Mesendoderm (in vitro differentiated cells): ENCODE measurements at regions not wholly inside any gene's neighbourhood (a gene's known extent, or its start where the extent isn't known, plus 50 kb on each side); places are given as distances from the start of the nearest gene placed in this dataset.

Source experiments
- DNase-seq: peaks from one replicate; pipeline ENCODE4 v3.0.0; 2013
- H2AK5ac ChIP-seq: 2 replicates; pipeline ENCODE4 v1.6.1; 2013; ENCODE audit warnings: low read length, inconsistent platforms
- H2BK120ac ChIP-seq: 2 replicates; pipeline ENCODE4 v1.6.1; 2013; ENCODE audit warnings: low read depth, mild to moderate bottlenecking, low read length, moderate library complexity, mixed read lengths
- H2BK15ac ChIP-seq: replicated peaks from 2 replicates; pipeline ENCODE4 v1.6.1; 2013; ENCODE audit warnings: low read depth, mild to moderate bottlenecking, moderate library complexity
- H2BK5ac ChIP-seq: 2 replicates; pipeline ENCODE4 v1.6.1; 2013; ENCODE audit warnings: low read length, inconsistent platforms
- H3K18ac ChIP-seq: 2 replicates; pipeline ENCODE4 v1.6.1; 2013; ENCODE audit warnings: mild to moderate bottlenecking, low read length, mixed read lengths
- H3K23ac ChIP-seq: one replicate; pipeline ENCODE4 v1.6.1; 2013; ENCODE audit warnings: low read length
- H3K27ac ChIP-seq: 2 replicates; pipeline ENCODE4 v1.5.1; 2013; ENCODE audit warnings: low read depth, mild to moderate bottlenecking, inconsistent platforms, low read length, moderate library complexity
- H3K27me3 ChIP-seq: 2 replicates; pipeline ENCODE4 v1.6.1; 2013; ENCODE audit warnings: low read length, control low read depth, mild to moderate bottlenecking, inconsistent platforms; ENCODE audit not compliant: insufficient read depth, poor library complexity
- H3K36me3 ChIP-seq: 2 replicates; pipeline ENCODE4 v1.6.1; 2013; ENCODE audit warnings: low read length, inconsistent platforms; ENCODE audit not compliant: control insufficient read depth, insufficient read depth
- H3K4ac ChIP-seq: one replicate; pipeline ENCODE4 v1.6.1; 2013; ENCODE audit warnings: low read depth, mild to moderate bottlenecking, low read length, moderate library complexity
- H3K4me1 ChIP-seq: 2 replicates; pipeline ENCODE4 v1.6.1; 2013; ENCODE audit warnings: low read depth, low read length, inconsistent platforms; ENCODE audit not compliant: control insufficient read depth
- H3K4me2 ChIP-seq: 2 replicates; pipeline ENCODE4 v1.6.1; 2013; ENCODE audit warnings: low read length
- H3K4me3 ChIP-seq: 2 replicates; pipeline ENCODE4 v1.5.1; 2013; ENCODE audit warnings: mild to moderate bottlenecking, low read length
- H3K56ac ChIP-seq: one replicate; pipeline ENCODE4 v1.6.1; 2013; ENCODE audit warnings: low read length
- H3K79me1 ChIP-seq: 2 replicates; pipeline ENCODE4 v1.6.1; 2013; ENCODE audit warnings: low read length, inconsistent platforms
- H3K79me2 ChIP-seq: 2 replicates; pipeline ENCODE4 v1.6.1; 2013; ENCODE audit warnings: mild to moderate bottlenecking, low read length; ENCODE audit not compliant: control insufficient read depth, insufficient read depth
- H3K9ac ChIP-seq: 2 replicates; pipeline ENCODE4 v1.6.1; 2013; ENCODE audit warnings: low read length, inconsistent platforms
- H4K5ac ChIP-seq: one replicate; pipeline ENCODE4 v1.6.1; 2013; ENCODE audit warnings: low read length
- H4K8ac ChIP-seq: one replicate; pipeline ENCODE4 v1.6.1; 2013; ENCODE audit warnings: low read depth, mild to moderate bottlenecking, control low read depth, low read length, moderate library complexity
- WGBS: extraction: QIAGEN DNeasy Blood & Tissue Kit; methylation state at CpG from one replicate; pipeline ENCODE4 v1.1.7; 2013; ENCODE audit warnings: low lambda C conversion rate, missing lambda C conversion rate; ENCODE audit not compliant: insufficient coverage; ENCODE audit errors: extremely low coverage; 5-methylcytosine and 5-hydroxymethylcytosine counted together

DNA sequence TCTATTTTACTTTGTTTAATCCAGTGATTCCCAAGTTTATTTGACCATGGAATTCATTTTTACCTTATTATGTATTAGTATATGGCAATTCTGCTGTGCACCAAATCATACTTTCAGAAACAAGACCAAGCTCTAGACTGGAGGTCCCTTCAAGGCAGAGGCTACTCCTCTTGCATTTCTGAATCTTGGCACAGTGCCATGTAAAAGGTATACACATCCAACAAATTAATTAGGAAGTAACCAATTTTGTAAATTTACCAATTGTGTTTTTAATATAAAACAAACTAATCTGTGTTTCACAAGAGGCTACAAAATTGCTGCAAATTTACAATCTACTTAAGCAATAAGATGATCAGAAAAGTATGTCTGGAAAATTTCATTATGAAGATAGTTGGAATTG lies 712.2 kb upstream of the HS3ST1 start:
- Histone ChIP-seq H2BK5ac (no peak overlapping the region), H3K79me1 (no peaks in the 10 kb centered on the region), H4K8ac (no peak overlapping the region), H3K18ac (no peak overlapping the region), H4K5ac (no peak overlapping the region), H2AK5ac (no peak overlapping the region), H3K27me3 (no peaks in the 10 kb centered on the region), H3K4me1 (no peaks in the 10 kb centered on the region), H3K56ac (no peak overlapping the region), H3K9ac (no peak overlapping the region), H3K23ac (no peak overlapping the region), H3K79me2 (no peaks in the 10 kb centered on the region), H2BK15ac (no peak overlapping the region), H3K4me2 (no peak overlapping the region), H3K4me3 (no peak overlapping the region), H3K4ac (no peak overlapping the region), H2BK120ac (no peak overlapping the region), H3K36me3 (no peaks in the 10 kb centered on the region), H3K27ac (no peak overlapping the region)
- no peak for DNase-seq

DNA sequence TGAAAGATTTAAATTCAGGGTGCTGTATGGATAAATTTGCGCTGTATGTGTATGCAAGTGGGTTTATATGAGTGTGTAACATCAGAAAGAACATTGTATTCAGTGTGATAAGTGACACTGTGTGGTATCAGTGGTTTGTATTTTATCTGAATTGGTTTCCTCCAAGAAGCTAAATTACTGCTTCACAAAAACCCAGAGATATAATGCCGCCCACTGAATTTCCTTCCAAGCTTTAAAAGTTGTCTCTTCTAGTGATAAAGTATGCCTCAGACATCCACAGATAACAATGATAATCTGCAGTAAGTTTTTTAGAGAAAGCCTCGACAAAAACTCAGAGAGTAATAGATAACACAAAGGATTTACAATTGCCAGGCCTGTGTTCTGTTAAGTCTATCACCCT lies 710.6 kb upstream of the HS3ST1 start:
- Histone ChIP-seq H3K79me2 (no peaks in the 10 kb centered on the region), H3K36me3 (no peaks in the 10 kb centered on the region), H2BK15ac (no peak overlapping the region), H2AK5ac (no peak overlapping the region), H3K23ac (no peak overlapping the region), H4K5ac (no peak overlapping the region), H3K9ac (no peak overlapping the region), H4K8ac (no peak overlapping the region), H3K4me2 (no peak overlapping the region), H3K18ac (no peak overlapping the region), H3K4me3 (no peak overlapping the region), H3K4ac (no peak overlapping the region), H3K56ac (no peak overlapping the region), H2BK120ac (no peak overlapping the region), H3K79me1 (no peaks in the 10 kb centered on the region), H3K4me1 (no peaks in the 10 kb centered on the region), H3K27me3 (no peaks in the 10 kb centered on the region), H2BK5ac (no peak overlapping the region), H3K27ac (no peak overlapping the region)
- WGBS: no CpG with 5 or more reads among the region's 3 CpGs
- peak; percentile 60 for DNase-seq

- Histone ChIP-seq H2BK15ac (no peak overlapping the region), H3K4ac (no peak overlapping the region), H2BK120ac (no peak overlapping the region), H2AK5ac (no peak overlapping the region), H3K4me2 (no peak overlapping the region), H3K18ac (no peak overlapping the region), H3K36me3 (no peaks in the 10 kb centered on the region), H3K79me1 (no peaks in the 10 kb centered on the region), H4K8ac (no peak overlapping the region), H3K79me2 (no peaks in the 10 kb centered on the region), H4K5ac (no peak overlapping the region), H3K56ac (no peak overlapping the region), H3K9ac (no peak overlapping the region), H3K4me1 (no peaks in the 10 kb centered on the region), H3K23ac (no peak overlapping the region), H2BK5ac (peak overlapping the region; percentile 41), H3K4me3 (no peak overlapping the region), H3K27ac (no peak overlapping the region), H3K27me3 (no peaks in the 10 kb centered on the region)
- DNase-seq: no peak
- WGBS: no CpG with 5 or more reads among the region's 1 CpG
Observed at GRCh38 chr4:12138488-12138887, 709.8 kb upstream of the HS3ST1 start.

- no peak overlapping the region for H3K23ac ChIP-seq
- H4K5ac ChIP-seq: no peak overlapping the region
- H3K27me3 ChIP-seq: no peaks in the 10 kb centered on the region
- peak overlapping the region; percentile 36 for H2BK15ac ChIP-seq
- H3K18ac ChIP-seq: no peak overlapping the region
- no peaks in the 10 kb centered on the region for H3K79me2 ChIP-seq
- H3K27ac ChIP-seq: no peak overlapping the region
- H4K8ac ChIP-seq: no peak overlapping the region
- H2AK5ac ChIP-seq: no peak overlapping the region
- H3K4me3 ChIP-seq: no peak overlapping the region
- H3K56ac ChIP-seq: no peak overlapping the region
- WGBS: no CpG with 5 or more reads among the region's 2 CpGs
- H3K4me2 ChIP-seq: no peak overlapping the region
- no peak overlapping the region for H2BK120ac ChIP-seq
- H3K4me1 ChIP-seq: no peaks in the 10 kb centered on the region
- DNase-seq: peak; percentile 13
- no peak overlapping the region for H2BK5ac ChIP-seq
- no peak overlapping the region for H3K9ac ChIP-seq
- no peaks in the 10 kb centered on the region for H3K36me3 ChIP-seq
- no peak overlapping the region for H3K4ac ChIP-seq
- H3K79me1 ChIP-seq: no peaks in the 10 kb centered on the region
Observed at GRCh38 chr4:12137575-12137974, 708.9 kb upstream of the HS3ST1 start.

- Histone ChIP-seq H3K9ac (no peak overlapping the region), H2AK5ac (no peak overlapping the region), H3K4me1 (no peaks in the 10 kb centered on the region), H2BK120ac (no peak overlapping the region), H3K4me2 (no peak overlapping the region), H2BK5ac (no peak overlapping the region), H2BK15ac (no peak overlapping the region), H3K36me3 (no peaks in the 10 kb centered on the region), H3K27ac (no peak overlapping the region), H3K4me3 (no peak overlapping the region), H4K8ac (no peak overlapping the region), H3K56ac (no peak overlapping the region), H3K27me3 (no peaks in the 10 kb centered on the region), H3K4ac (no peak overlapping the region), H3K79me2 (no peaks in the 10 kb centered on the region), H4K5ac (no peak overlapping the region), H3K79me1 (no peaks in the 10 kb centered on the region), H3K18ac (no peak overlapping the region), H3K23ac (no peak overlapping the region)
- DNase-seq: no peak
- WGBS: no CpG with 5 or more reads among the region's 2 CpGs
Observed at GRCh38 chr4:12126474-12126873, 697.8 kb upstream of the HS3ST1 start.

GRCh38 chr4:12124138-12124537 lies 695.4 kb upstream of the HS3ST1 start:
- Histone ChIP-seq H3K79me2 (no peaks in the 10 kb centered on the region), H3K36me3 (no peaks in the 10 kb centered on the region), H2AK5ac (no peak overlapping the region), H3K4me3 (no peak overlapping the region), H3K9ac (no peak overlapping the region), H3K18ac (no peak overlapping the region), H3K27me3 (no peaks in the 10 kb centered on the region), H3K79me1 (no peaks in the 10 kb centered on the region), H4K5ac (no peak overlapping the region), H3K56ac (no peak overlapping the region), H2BK15ac (no peak overlapping the region), H3K4me2 (no peak overlapping the region), H3K27ac (no peak overlapping the region), H2BK5ac (no peak overlapping the region), H3K4ac (no peak overlapping the region), H3K4me1 (no peaks in the 10 kb centered on the region), H2BK120ac (no peak overlapping the region), H4K8ac (no peak overlapping the region), H3K23ac (no peak overlapping the region)
- DNase-seq: no peak
- WGBS: no CpG with 5 or more reads among the region's 1 CpG
